Adrenal gland (tissue), 9 donors: ENCODE measurements at regions not wholly inside any gene's neighbourhood (a gene's known extent, or its start where the extent isn't known, plus 50 kb on each side); places are given as distances from the start of the nearest gene placed in this dataset.

Experiments
- DNase-seq, 7 donors: peaks; one replicate each; pipeline ENCODE4 v3.0.0-alpha.2; 2019 to 2020
- H3K27ac ChIP-seq, 5 donors: fragments of 200-600 bp; sonication (generic) in 4 of 5; 1 replicate in 3 of 5; 2 replicates in 2 of 5; pipeline versions ENCODE4 v1.5.1 to v1.8.0; 2016 to 2020; ENCODE audit warnings: mild to moderate bottlenecking in 1 of 5
- H3K27me3 ChIP-seq: fragments of 200-600 bp; 2 replicates; pipeline ENCODE4 v1.8.0; 2021
- H3K36me3 ChIP-seq, 2 donors: fragments of 200-600 bp; replicated peaks in 1 of 2; 1 replicate in 1 of 2; 2 replicates in 1 of 2; pipeline versions ENCODE4 v1.5.1 to v1.8.0; 2018 to 2022
- H3K4me1 ChIP-seq, 2 donors: fragments of 200-600 bp; replicated peaks in 1 of 2; 1 replicate in 1 of 2; 2 replicates in 1 of 2; pipeline versions ENCODE4 v1.5.1 to v1.8.0; 2018 to 2021
- H3K4me3 ChIP-seq, 4 donors: fragments of 200-600 bp; sonication (generic) in 3 of 4; one replicate each; pipeline ENCODE4 v1.5.1; 2016 to 2018
- H3K9me3 ChIP-seq, 3 donors: fragments of 200-600 bp; sonication (generic) in 1 of 3; replicated peaks in 1 of 3; 1 replicate in 2 of 3; 2 replicates in 1 of 3; pipeline versions ENCODE4 v1.5.1 to v1.8.0; 2016 to 2021
- CTCF ChIP-seq, 6 experiments: fragments of 450-650 bp in 4 of 6; fragments of 200-600 bp in 2 of 6; sonication (generic) in 1 of 6; IDR thresholded peaks; 1 replicate in 5 of 6; 2 replicates in 1 of 6; pipeline versions ENCODE4 v1.5.1 to v1.8.0; 2016 to 2021; ENCODE audit warnings: antibody characterized with exemption in 6 of 6, mild to moderate bottlenecking in 2 of 6, moderate library complexity in 1 of 6
- POLR2A ChIP-seq, 2 donors: fragments of 450-650 bp; IDR thresholded peaks; one replicate each; pipeline ENCODE4 v1.6.1; 2017; ENCODE audit warnings: antibody characterized with exemption in 2 of 2, mild to moderate bottlenecking in 2 of 2, moderate library complexity in 1 of 2
- WGBS, 4 donors: extraction: QIAGEN DNeasy Blood & Tissue Kit in 2 of 4; methylation state at CpG; one replicate each; pipeline versions ENCODE4 v1.1.5 to v1.1.7; 2013 to 2017; 5-methylcytosine and 5-hydroxymethylcytosine counted together
- intact Hi-C, 2 donors: fragments of 100-400 bp; cut with DNase I; formaldehyde crosslinking; loops; one replicate each; pipeline versions ENCODE4 v1.14.1 to v1.15.0; 2022 to 2023
- donor health status: healthy with polysubstance abuse.
- donor health status: Bipolar disorder and iron deficiency.
- donor health status: DM: yes; HTN: yes; CAD: no.
- donor health status: DM: no; HTN: no; CAD: no.
- donor health status: DM: no; HTN: no; CAD: no.

- WGBS, 4 donors: 84 to 94% (median 93%) methylated on average over 9 of the region's 9 CpGs
- intact Hi-C loops: no loop called here
- TF ChIP-seq CTCF (IDR thresholded peaks at IDR 0.05) (no peak), POLR2A (IDR thresholded peaks at IDR 0.05) (no peak)
- peaks cover 19 to 37% of the 10 kb centered on the region in 2 donors for H3K4me1 ChIP-seq
- no peak for DNase-seq
- no peak overlapping the region for H3K4me3 ChIP-seq
- no peaks in the 10 kb centered on the region for H3K36me3 ChIP-seq
- no peak overlapping the region for H3K27ac ChIP-seq
- H3K27me3 ChIP-seq: no peaks in the 10 kb centered on the region
- H3K9me3 ChIP-seq: no peaks in the 10 kb centered on the region
These were observed 180.1 kb downstream of the NUFIP1 start for GRCh38 chr13:44809190-44809589.

- TF ChIP-seq POLR2A (IDR thresholded peaks at IDR 0.05): no peak
- TF ChIP-seq CTCF (IDR thresholded peaks at IDR 0.05): no peak
- intact Hi-C loops: no loop called here
- WGBS, 4 donors: 51 to 100% (median 98%) methylated on average over 1 of the region's 1 CpG
- Histone ChIP-seq H3K36me3 (no peaks in the 10 kb centered on the region), H3K4me3 (no peak overlapping the region), H3K27ac (no peak overlapping the region), H3K27me3 (no peaks in the 10 kb centered on the region), H3K4me1 (peaks cover 13 to 28% of the 10 kb centered on the region in 2 donors), H3K9me3 (no peaks in the 10 kb centered on the region)
- DNase-seq: no peak
These were observed 181.1 kb downstream of the NUFIP1 start for GRCh38 chr13:44808185-44808584.

GRCh38 chr13:44807449-44808034 is 181.7 kb downstream of the NUFIP1 start:
- intact Hi-C loops: no loop called here

GRCh38 chr13:44806826-44807225 is 182.4 kb downstream of the NUFIP1 start:
- Histone ChIP-seq H3K36me3 (no peaks in the 10 kb centered on the region), H3K27me3 (no peaks in the 10 kb centered on the region), H3K27ac (no peak overlapping the region), H3K9me3 (no peaks in the 10 kb centered on the region), H3K4me1 (peaks cover 6 to 14% of the 10 kb centered on the region in 2 donors), H3K4me3 (no peak overlapping the region)
- TF ChIP-seq POLR2A (IDR thresholded peaks at IDR 0.05): no peak
- TF ChIP-seq CTCF (IDR thresholded peaks at IDR 0.05): no peak
- intact Hi-C loops: no loop called here
- DNase-seq: peak in 1 of 7 donors; percentile 30
- 49 to 62% (median 56%) methylated on average over 5 to 10 of the region's 10 CpGs for WGBS, 4 donors

More at GRCh38 chr13:44807449-44808034, 181.7 kb downstream of the NUFIP1 start:
- H3K36me3 ChIP-seq: no peaks in the 10 kb centered on the region
- H3K4me1 ChIP-seq: peaks cover 9 to 21% of the 10 kb centered on the region in 2 donors
- H3K27ac ChIP-seq: no peak overlapping the region
- no peak for TF ChIP-seq CTCF (IDR thresholded peaks at IDR 0.05)
- TF ChIP-seq POLR2A (IDR thresholded peaks at IDR 0.05): no peak
- no peak for DNase-seq
- no peaks in the 10 kb centered on the region for H3K27me3 ChIP-seq
- 89 to 93% (median 91%) methylated on average over 5 of the region's 5 CpGs for WGBS, 4 donors
- H3K9me3 ChIP-seq: no peaks in the 10 kb centered on the region
- H3K4me3 ChIP-seq: no peak overlapping the region
